AG08396 (cell line): ENCODE measurements at regions not wholly inside any gene's neighbourhood (a gene's known extent, or its start where the extent isn't known, plus 50 kb on each side); places are given as distances from the start of the nearest gene placed in this dataset.
"Not testable (repeated sequence)": the region's sequence is repeated elsewhere in the genome, so short reads cannot be mapped to it uniquely, and the experiment has no call there.

Experiments used
- DNase-seq: peaks from one replicate; pipeline ENCODE4 v3.0.0; 2012; ENCODE audit warnings: low spot score, mixed read lengths

- no peak for DNase-seq
Measured at GRCh38 chr17:68141050-68141449, 105.5 kb downstream of the KPNA2 start.

DNA sequence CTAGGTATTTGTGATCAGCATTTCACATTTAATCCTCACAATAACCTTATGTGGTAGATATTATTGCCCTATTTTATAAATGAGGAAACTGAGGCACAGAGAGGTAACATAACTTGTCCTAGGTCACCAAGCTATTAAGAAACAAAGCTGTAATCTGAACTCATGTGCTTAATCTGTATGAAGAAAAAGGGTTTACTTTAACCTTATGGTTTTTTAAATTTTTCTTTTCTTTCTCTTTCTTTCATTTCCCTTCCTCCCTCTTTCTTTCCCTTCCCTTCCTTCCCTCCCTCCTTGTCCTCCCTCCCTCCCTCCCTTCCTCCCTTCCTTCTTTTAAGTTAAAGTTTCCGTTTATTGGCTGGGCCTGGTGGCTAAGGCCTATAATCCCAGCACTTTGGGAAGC, 105.2 kb upstream of the AMZ2 start:
- DNase-seq = no peak

DNA sequence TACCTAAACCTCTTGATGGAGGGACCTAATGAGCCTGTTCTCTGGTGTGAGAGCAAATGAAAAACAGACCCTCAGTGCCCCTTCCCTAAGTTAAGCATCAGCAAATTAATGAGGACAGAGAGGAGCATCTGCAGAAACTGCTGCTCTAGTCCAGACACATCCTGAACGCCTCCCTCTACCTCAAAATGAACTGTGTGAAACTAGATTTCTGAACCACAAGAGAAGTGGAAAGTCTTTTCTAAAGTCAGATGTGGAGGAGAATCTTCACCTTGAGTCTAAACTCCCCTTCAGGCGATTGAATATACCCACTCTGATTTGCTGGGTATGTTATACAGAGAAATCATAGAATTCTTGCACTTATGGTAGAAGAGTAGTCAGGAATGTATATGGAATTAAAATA, 104.4 kb upstream of the AMZ2 start:
- DNase-seq = no peak

DNA sequence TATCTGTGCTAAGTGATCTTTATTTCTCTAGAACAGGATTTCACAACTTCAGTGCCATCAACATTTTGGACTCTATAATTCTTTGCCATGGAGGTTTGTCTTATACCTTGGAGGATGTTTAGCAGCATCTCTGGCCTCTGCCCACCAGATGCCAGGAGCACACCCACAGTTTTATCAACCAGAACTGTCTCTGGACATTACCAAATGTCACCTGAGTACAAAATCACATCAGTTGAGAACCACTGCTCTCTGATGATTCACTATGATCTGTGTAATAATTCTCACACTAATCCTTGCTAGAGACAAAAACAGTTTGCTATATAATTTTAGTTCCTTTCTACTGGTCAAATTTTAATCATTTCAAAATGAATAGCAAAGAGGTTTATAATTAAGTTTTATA, 102.8 kb upstream of the AMZ2 start:
- no peak for DNase-seq

DNA sequence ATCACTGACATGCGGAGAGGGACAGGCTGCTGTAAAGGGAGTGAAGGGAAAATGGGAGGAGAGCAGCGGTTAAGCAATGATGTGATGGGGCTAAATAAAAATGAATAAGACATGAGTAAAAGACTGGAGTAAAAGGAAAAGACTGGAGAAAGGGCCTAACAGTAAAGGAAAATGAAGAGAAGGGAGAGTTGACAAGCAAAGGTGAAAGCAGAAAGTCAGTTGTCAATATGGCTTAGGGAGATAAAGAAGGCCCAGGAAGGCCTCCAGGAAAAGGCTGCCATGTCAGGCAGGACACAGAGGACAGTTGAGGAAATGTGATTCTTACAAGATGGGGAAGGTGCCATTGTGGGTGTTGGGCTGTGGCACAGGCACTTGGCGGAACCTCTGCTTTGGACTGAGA, 98.9 kb upstream of the AMZ2 start:
- no peak for DNase-seq

GRCh38 chr17:68152161-68152571, 95.7 kb upstream of the AMZ2 start:
- DNase-seq = no peak

- no peak for DNase-seq
Measured at GRCh38 chr17:68155692-68156091, 92.2 kb upstream of the AMZ2 start.

GRCh38 chr17:68161644-68162428, 86.0 kb upstream of the AMZ2 start:
- DNase-seq = no peak

DNA sequence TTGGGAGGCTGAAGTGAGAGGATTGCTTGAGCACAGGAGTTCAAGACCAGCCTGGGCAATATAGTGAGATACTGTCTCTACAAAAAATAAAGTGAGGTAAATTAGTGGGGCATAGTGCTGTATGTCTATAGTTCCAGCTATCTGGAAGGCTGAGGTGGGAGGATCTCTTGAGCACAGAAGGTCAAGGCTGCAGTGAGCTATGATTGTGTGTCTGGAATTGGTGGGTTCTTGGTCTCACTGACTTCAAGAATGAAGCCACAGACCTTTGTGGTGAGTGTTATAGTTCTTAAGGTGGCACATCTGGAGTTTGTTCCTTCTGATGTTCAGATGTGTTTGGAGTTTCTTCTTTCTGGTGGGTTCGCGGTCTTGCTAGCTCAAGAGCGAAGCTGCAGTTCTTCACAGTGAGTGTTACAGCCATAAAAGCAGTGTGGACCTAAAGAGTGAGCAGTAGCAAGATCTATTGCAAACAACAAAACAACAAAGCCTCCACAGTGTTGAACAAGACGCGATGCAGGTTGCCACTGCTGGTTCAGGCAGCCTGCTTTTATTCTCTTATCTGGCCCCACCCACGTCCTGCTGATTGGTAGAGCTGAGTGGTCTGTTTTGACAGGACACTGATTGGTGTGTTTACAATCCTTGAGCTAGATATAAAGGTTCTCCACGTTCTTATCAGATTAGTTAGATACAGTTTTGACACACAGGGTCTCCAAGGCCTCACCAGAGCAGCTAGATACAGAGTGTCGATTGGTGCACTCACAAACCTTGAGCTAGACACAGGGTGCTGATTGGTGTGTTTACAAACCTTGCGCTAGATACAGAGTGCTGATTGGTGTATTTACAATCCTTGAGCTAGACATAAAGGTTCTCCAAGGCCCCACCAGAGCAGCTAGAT, 79.3 kb upstream of the AMZ2 start:
- DNase-seq = not testable (repeated sequence)

DNA sequence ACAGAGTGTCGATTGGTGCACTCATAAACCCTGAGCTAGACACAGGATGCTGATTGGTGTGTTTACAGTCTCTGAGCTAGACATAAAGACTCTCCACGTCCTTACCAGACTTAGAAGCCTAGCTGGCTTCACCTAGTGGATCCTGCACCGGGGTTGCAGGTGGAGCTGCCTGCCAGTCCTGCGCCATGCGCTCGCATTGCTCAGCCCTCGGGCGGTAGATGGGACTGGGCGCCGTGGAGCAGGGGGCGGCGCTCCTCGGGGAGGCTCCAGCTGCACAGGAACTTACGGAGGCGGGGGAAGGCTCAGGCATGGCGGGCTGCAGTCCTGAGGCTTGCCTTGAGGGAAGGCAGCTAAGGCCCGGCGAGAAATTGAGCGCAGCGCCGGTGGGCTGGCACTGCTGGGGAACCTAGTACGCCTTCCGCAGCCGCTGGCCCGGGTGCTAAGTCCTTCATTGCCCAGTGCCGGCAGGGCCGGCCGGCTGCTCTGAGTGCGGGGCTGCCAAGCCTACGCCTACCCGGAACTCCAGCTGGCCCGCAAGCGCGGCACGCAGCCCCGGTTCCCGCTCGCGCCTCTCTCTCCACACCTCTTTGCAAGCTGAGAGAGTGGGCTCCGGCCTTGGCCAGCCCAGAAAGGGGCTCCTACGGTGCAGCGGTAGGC, 78.5 kb upstream of the AMZ2 start:
- not testable (repeated sequence) for DNase-seq

DNA sequence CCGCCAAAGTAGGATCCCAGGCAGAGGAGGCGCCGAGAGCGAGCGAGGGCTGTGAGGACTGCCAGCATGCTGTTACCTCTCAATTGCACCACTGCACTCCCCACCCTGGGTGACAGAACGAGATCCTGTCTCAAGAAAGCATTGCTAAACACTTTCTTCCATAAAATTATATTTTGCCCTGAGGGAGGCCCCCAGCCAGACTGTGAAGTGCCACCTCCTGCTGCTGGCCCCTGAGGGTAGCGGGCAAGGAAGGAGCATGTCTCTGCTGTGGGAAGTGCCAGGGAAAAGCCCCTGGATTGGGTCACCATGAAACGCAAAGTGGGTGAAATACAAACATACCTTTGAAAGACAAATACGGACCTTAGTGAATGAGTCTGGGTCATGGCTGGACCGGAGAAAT, 78.0 kb upstream of the AMZ2 start:
- no peak for DNase-seq

- DNase-seq = no peak
Measured at GRCh38 chr17:68170246-68170645, 77.6 kb upstream of the AMZ2 start.

- peak; percentile 61 for DNase-seq
Measured at GRCh38 chr17:68172461-68172954, 75.3 kb upstream of the AMZ2 start.

GRCh38 chr17:68175416-68175815, 72.4 kb upstream of the AMZ2 start:
- DNase-seq = no peak

GRCh38 chr17:68175905-68176304, 71.9 kb upstream of the AMZ2 start:
- no peak for DNase-seq

GRCh38 chr17:68176718-68177117, 71.1 kb upstream of the AMZ2 start:
- no peak for DNase-seq

- no peak for DNase-seq
Measured at GRCh38 chr17:68178831-68179230, 69.0 kb upstream of the AMZ2 start.

- no peak for DNase-seq
Measured at GRCh38 chr17:68179236-68179925, 68.5 kb upstream of the AMZ2 start.

DNA sequence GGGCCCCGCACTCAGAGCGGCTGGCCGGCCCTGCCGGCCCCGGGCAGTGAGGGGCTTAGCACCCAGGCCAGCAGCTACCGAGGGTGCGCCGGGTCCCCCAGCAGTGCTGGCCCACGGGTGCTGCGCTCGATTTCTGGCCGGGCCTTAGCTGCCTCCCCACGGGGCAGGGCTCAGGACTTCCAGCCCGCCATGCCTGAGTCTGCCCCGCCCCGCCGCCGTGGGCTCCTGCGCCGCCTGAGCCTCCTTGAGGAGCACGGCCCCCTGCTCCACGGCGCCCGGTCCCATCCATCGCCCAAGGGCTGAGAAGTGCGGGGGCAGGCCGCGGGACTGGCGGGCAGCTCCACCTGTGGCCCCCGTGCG, 67.9 kb upstream of the AMZ2 start:
- DNase-seq = no peak

GRCh38 chr17:68182011-68182306, 65.9 kb upstream of the AMZ2 start:
- no peak for DNase-seq

- no peak for DNase-seq
Measured at GRCh38 chr17:68182940-68183551, 64.8 kb upstream of the AMZ2 start.

DNA sequence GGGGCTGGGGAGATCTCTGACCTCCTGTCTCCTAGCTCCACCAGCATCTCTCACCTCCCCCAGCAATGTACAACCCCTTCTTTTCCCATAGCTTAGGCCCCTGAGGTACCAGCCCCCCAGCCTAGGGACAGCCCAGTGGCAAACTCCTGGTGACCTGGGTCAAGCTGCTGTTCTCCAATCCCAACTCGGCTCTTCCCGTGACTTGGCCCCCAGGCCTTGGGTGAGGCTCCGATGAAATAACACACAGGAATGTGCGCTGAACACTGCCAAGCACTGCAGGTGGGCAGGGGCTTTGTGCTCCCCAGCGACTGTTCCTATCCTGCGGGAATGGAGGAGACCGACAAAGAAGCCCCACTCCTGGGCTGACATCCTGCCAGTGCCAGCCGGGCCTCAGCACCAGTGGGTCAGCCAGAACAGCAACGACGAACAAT, 63.7 kb upstream of the AMZ2 start:
- DNase-seq = no peak
